Peyer's patch (tissue), 4 donors: ENCODE measurements at regions not wholly inside any gene's neighbourhood (a gene's known extent, or its start where the extent isn't known, plus 50 kb on each side); places are given as distances from the start of the nearest gene placed in this dataset.

Experiments
- POLR2A ChIP-seq, 2 donors: fragments of 450-650 bp; IDR thresholded peaks; one replicate each; pipeline ENCODE4 v1.5.1; 2017; ENCODE audit warnings: antibody characterized with exemption in 2 of 2, mild to moderate bottlenecking in 2 of 2, moderate library complexity in 2 of 2
- TF ChIP-seq, protein P1 (sequence below), 6 experiments: fragments of 450-650 bp in 4 of 6; fragments of 200-600 bp in 2 of 6; sonication (generic) in 1 of 6; IDR thresholded peaks; one replicate each; pipeline ENCODE4 v1.5.1; 2017 to 2019; ENCODE audit warnings: antibody characterized with exemption in 6 of 6, mild to moderate bottlenecking in 3 of 6, moderate library complexity in 1 of 6

DNA sequence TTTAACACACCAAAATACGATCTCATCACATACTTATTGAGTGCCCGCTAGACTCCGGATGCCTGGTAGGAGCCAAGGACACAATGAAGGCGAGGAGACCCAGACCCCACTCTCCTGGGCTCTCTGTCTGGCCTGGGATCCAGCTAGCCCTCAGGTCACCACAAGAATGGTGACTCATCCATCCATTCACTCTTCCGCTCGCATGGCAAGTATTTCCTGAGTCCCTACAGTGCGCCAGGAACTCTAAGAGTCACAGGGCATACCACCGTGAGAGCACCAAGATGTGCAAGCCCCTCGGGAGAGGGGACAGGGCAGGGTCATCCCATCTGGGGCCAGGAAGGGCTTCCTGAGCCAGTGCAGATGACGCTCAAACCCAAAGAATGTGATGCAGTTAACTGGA is 101.6 kb upstream of the PRR20G start:
- no peak for TF ChIP-seq POLR2A (IDR thresholded peaks at IDR 0.05)
- TF ChIP-seq, protein P1, sequence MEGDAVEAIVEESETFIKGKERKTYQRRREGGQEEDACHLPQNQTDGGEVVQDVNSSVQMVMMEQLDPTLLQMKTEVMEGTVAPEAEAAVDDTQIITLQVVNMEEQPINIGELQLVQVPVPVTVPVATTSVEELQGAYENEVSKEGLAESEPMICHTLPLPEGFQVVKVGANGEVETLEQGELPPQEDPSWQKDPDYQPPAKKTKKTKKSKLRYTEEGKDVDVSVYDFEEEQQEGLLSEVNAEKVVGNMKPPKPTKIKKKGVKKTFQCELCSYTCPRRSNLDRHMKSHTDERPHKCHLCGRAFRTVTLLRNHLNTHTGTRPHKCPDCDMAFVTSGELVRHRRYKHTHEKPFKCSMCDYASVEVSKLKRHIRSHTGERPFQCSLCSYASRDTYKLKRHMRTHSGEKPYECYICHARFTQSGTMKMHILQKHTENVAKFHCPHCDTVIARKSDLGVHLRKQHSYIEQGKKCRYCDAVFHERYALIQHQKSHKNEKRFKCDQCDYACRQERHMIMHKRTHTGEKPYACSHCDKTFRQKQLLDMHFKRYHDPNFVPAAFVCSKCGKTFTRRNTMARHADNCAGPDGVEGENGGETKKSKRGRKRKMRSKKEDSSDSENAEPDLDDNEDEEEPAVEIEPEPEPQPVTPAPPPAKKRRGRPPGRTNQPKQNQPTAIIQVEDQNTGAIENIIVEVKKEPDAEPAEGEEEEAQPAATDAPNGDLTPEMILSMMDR (IDR thresholded peaks at IDR 0.05) = no peak
